Heart left ventricle (tissue), 16 donors: ENCODE measurements at regions not wholly inside any gene's neighbourhood (a gene's known extent, or its start where the extent isn't known, plus 50 kb on each side); places are given as distances from the start of the nearest gene placed in this dataset.

Source experiments
- ATAC-seq, 4 donors: fragments of 200-7000 bp; cut with Tn5 transposase; one replicate each; pipeline ENCODE4 v1.9.1; 2020 to 2022; ENCODE audit warnings: moderate library complexity in 4 of 4, mild to moderate bottlenecking in 3 of 4, moderate number of reproducible peaks in 1 of 4
- DNase-seq, 5 donors: peaks; one replicate each; pipeline ENCODE4 v3.0.0-alpha.2; 2020
- H3K27ac ChIP-seq, 12 donors: fragments of 200-600 bp; sonication (generic) in 4 of 12; one replicate each; pipeline versions ENCODE4 v1.5.0 to v1.8.0; 2016 to 2022; ENCODE audit warnings: mild to moderate bottlenecking in 2 of 12
- H3K27me3 ChIP-seq, 9 donors: fragments of 200-600 bp; sonication (generic) in 2 of 9; one replicate each; pipeline versions ENCODE4 v1.5.1 to v1.8.0; 2016 to 2022; ENCODE audit warnings: mild to moderate bottlenecking in 3 of 9
- H3K36me3 ChIP-seq, 9 donors: fragments of 200-600 bp; sonication (generic) in 2 of 9; one replicate each; pipeline versions ENCODE4 v1.5.0 to v1.8.0; 2018 to 2022; ENCODE audit warnings: mild to moderate bottlenecking in 2 of 9
- H3K4me1 ChIP-seq, 12 donors: fragments of 200-600 bp; sonication (generic) in 4 of 12; one replicate each; pipeline versions ENCODE4 v1.5.0 to v1.8.0; 2016 to 2022; ENCODE audit warnings: mild to moderate bottlenecking in 3 of 12
- H3K4me3 ChIP-seq, 12 donors: fragments of 200-600 bp; sonication (generic) in 4 of 12; one replicate each; pipeline versions ENCODE4 v1.5.0 to v1.8.0; 2017 to 2022; ENCODE audit warnings: mild to moderate bottlenecking in 9 of 12, moderate library complexity in 4 of 12
- H3K9me3 ChIP-seq, 12 donors: fragments of 200-600 bp; sonication (generic) in 4 of 12; one replicate each; pipeline versions ENCODE4 v1.5.0 to v1.8.0; 2016 to 2022; ENCODE audit warnings: mild to moderate bottlenecking in 1 of 12
- CTCF ChIP-seq, 12 donors: fragments of 200-600 bp; sonication (generic) in 4 of 12; IDR thresholded peaks; one replicate each; pipeline versions ENCODE4 v1.5.0 to v1.8.0; 2018 to 2022; ENCODE audit warnings: antibody characterized with exemption in 12 of 12, mild to moderate bottlenecking in 5 of 12
- POLR2A ChIP-seq, 2 donors: fragments of 450-650 bp; IDR thresholded peaks; one replicate each; pipeline ENCODE4 v1.6.1; 2017; ENCODE audit warnings: antibody characterized with exemption in 2 of 2, mild to moderate bottlenecking in 2 of 2, moderate library complexity in 2 of 2
- WGBS, 4 donors: extraction: QIAGEN DNeasy Blood & Tissue Kit in 2 of 4; methylation state at CpG; one replicate each; pipeline versions ENCODE4 v1.1.5 to v1.1.7; 2013 to 2018; 5-methylcytosine and 5-hydroxymethylcytosine counted together
- intact Hi-C, 10 donors: fragments of 100-400 bp; cut with DNase I; formaldehyde crosslinking; loops; one replicate each; pipeline versions ENCODE4 v1.11.1 to v1.14.2; 2022
- donor health status: ischemic (EF 13 %, LVEDD 7.1; RV severe dilation, severe dysfunction).
- donor health status: healthy with polysubstance abuse.
- donor health status: DM: no; HTN: yes; CAD: no.
- donor health status: DM: no; HTN: no; CAD: no.
- donor health status: ischemic (EF 25% LVEDD 6.9; RV normal size, moderate dysfunction).
- donor health status: ischemic (EF 25% LVEDD 5.7; RV mildly dilated, moderate dysfunction).
- donor health status: healthy.
- donor health status: DM: yes; HTN: yes; CAD: no.
- donor health status: ischemic (EF 35%, LVEDD 5.7; RV mildly dilated, moderate dysfunction).
- donor health status: nonischemic (EF 11% LVEDD 7.7; RV severe dilation, severe dysfunction).
- donor health status: DM: yes; HTN: yes; CAD: no.
- donor health status: PGD.
- donor health status: ischemic (EF 29% LVEDD 5.4; RV normal size, mild dysfunction).
- donor health status: nonischemic (EF 23%, LVEDD 6.1; RV moderate dilation, normal function).

- DNase-seq (no peak), ATAC-seq (no peak)
- no peaks in the 10 kb centered on the region for H3K4me1 ChIP-seq
- H3K9me3 ChIP-seq, result no peaks in the 10 kb centered on the region
- intact Hi-C loops, result loop anchor here in 1 of 10 donors (10.0 kb wide), 1 partner anchor 57 kb away; no protein-coding TSS in a partner anchor
- peak overlapping the region in 1 of 12 donors; percentile 41 for H3K27ac ChIP-seq
- H3K36me3 ChIP-seq, result no peaks in the 10 kb centered on the region
- H3K27me3 ChIP-seq, result no peaks in the 10 kb centered on the region
- 88 to 94% (median 89%) methylated on average over 5 of the region's 5 CpGs for WGBS, 4 donors
- no peak for TF ChIP-seq POLR2A (IDR thresholded peaks at IDR 0.05)
- TF ChIP-seq CTCF (IDR thresholded peaks at IDR 0.05), result no peak
- no peak overlapping the region for H3K4me3 ChIP-seq
Measured at GRCh38 chr9:16281707-16282106, 588.8 kb downstream of the BNC2 start.

- TF ChIP-seq CTCF (IDR thresholded peaks at IDR 0.05) (no peak), POLR2A (IDR thresholded peaks at IDR 0.05) (no peak)
- H3K9me3 ChIP-seq, result no peaks in the 10 kb centered on the region
- no peaks in the 10 kb centered on the region for H3K4me1 ChIP-seq
- H3K27me3 ChIP-seq, result no peaks in the 10 kb centered on the region
- intact Hi-C loops, result loop anchor here in 1 of 10 donors (10.0 kb wide), 1 partner anchor 57 kb away; no protein-coding TSS in a partner anchor
- DNase-seq (no peak), ATAC-seq (no peak)
- peak overlapping the region in 1 of 12 donors; percentile 41 for H3K27ac ChIP-seq
- WGBS, 4 donors, result 50 to 93% (median 80%) methylated on average over 2 of the region's 2 CpGs
- H3K36me3 ChIP-seq, result no peaks in the 10 kb centered on the region
- H3K4me3 ChIP-seq, result no peak overlapping the region
Measured at GRCh38 chr9:16282216-16282615, 588.3 kb downstream of the BNC2 start.

GRCh38 chr9:16282718-16283117, 587.8 kb downstream of the BNC2 start:
- no peak overlapping the region for H3K4me3 ChIP-seq
- H3K9me3 ChIP-seq, result no peaks in the 10 kb centered on the region
- H3K4me1 ChIP-seq, result no peaks in the 10 kb centered on the region
- 81 to 92% (median 89%) methylated on average over 9 of the region's 9 CpGs for WGBS, 4 donors
- no peak for TF ChIP-seq CTCF (IDR thresholded peaks at IDR 0.05)
- TF ChIP-seq POLR2A (IDR thresholded peaks at IDR 0.05), result no peak
- no peaks in the 10 kb centered on the region for H3K27me3 ChIP-seq
- intact Hi-C loops, result loop anchor here in 1 of 10 donors (10.0 kb wide), 1 partner anchor 58 kb away; no protein-coding TSS in a partner anchor
- DNase-seq (no peak), ATAC-seq (no peak)
- no peaks in the 10 kb centered on the region for H3K36me3 ChIP-seq
- H3K27ac ChIP-seq, result peak overlapping the region in 1 of 12 donors; percentile 41

GRCh38 chr9:16286160-16286559, 584.3 kb downstream of the BNC2 start:
- Histone ChIP-seq H3K9me3 (peaks cover 0 to 2% (median 0%) of the 10 kb centered on the region in 12 donors), H3K27ac (no peak overlapping the region), H3K4me1 (peaks cover 0 to 10% (median 0%) of the 10 kb centered on the region in 12 donors), H3K36me3 (no peaks in the 10 kb centered on the region), H3K27me3 (peaks cover 0 to 7% (median 0%) of the 10 kb centered on the region in 9 donors), H3K4me3 (no peak overlapping the region)
- intact Hi-C loops, result loop anchor here in 1 of 10 donors (10.0 kb wide), 1 partner anchor 61 kb away; no protein-coding TSS in a partner anchor
- TF ChIP-seq POLR2A (IDR thresholded peaks at IDR 0.05), result no peak
- no peak for TF ChIP-seq CTCF (IDR thresholded peaks at IDR 0.05)
- WGBS, 4 donors, result 80 to 95% (median 91%) methylated on average over 4 to 7 of the region's 7 CpGs
- ATAC-seq (no peak), DNase-seq (no peak)
